CD14-positive monocyte (primary cell): ENCODE measurements at regions not wholly inside any gene's neighbourhood (a gene's known extent, or its start where the extent isn't known, plus 50 kb on each side); places are given as distances from the start of the nearest gene placed in this dataset.

Source experiments
- DNase-seq, 3 donors: peaks; one replicate each; pipeline ENCODE4 v3.0.0-alpha.2; 2011 to 2022
- H2AFZ ChIP-seq: 2 replicates; pipeline ENCODE4 v1.6.0; 2012; ENCODE audit warnings: mild to moderate bottlenecking, low read depth, low read length, inconsistent platforms; ENCODE audit not compliant: insufficient read depth, poor library complexity, severe bottlenecking
- H3K27ac ChIP-seq, 2 donors: 1 replicate in 1 of 2; 2 replicates in 1 of 2; pipeline ENCODE4 v1.5.1; 2012 to 2013; ENCODE audit warnings: low read length in 2 of 2, control low read depth in 1 of 2, inconsistent platforms in 1 of 2, low read depth in 1 of 2, mild to moderate bottlenecking in 1 of 2
- H3K27me3 ChIP-seq, 2 donors: one replicate each; pipeline versions ENCODE4 v1.6.0 to v1.6.1; 2011 to 2013; ENCODE audit warnings: low read length in 2 of 2; ENCODE audit not compliant: control insufficient read depth in 2 of 2, insufficient read depth in 2 of 2
- H3K36me3 ChIP-seq, 2 donors: replicated peaks in 1 of 2; 1 replicate in 1 of 2; 2 replicates in 1 of 2; pipeline versions ENCODE4 v1.5.1 to v1.6.1; 2012 to 2013; ENCODE audit warnings: low read length in 2 of 2, control low read depth in 1 of 2, inconsistent platforms in 1 of 2, mild to moderate bottlenecking in 1 of 2; ENCODE audit not compliant: insufficient read depth in 2 of 2, control insufficient read depth in 1 of 2
- H3K4me1 ChIP-seq, 2 donors: 1 replicate in 1 of 2; 2 replicates in 1 of 2; pipeline versions ENCODE4 v1.5.1 to v1.6.1; 2012 to 2013; ENCODE audit warnings: low read length in 2 of 2, control low read depth in 1 of 2, inconsistent platforms in 1 of 2, mild to moderate bottlenecking in 1 of 2, moderate library complexity in 1 of 2; ENCODE audit not compliant: insufficient read depth in 2 of 2, control insufficient read depth in 1 of 2
- H3K4me2 ChIP-seq: replicated peaks from 2 replicates; pipeline ENCODE3; 2012; ENCODE audit warnings: low read length, moderate library complexity, mild to moderate bottlenecking; ENCODE audit not compliant: poor library complexity, severe bottlenecking; ENCODE audit errors: extremely low read depth
- H3K4me3 ChIP-seq, 3 experiments: fragments of 200-600 bp in 1 of 3; sonication (generic) in 1 of 3; replicated peaks in 1 of 3; 1 replicate in 2 of 3; 2 replicates in 1 of 3; pipeline ENCODE4 v1.5.1; 2011 to 2013; ENCODE audit warnings: low read length in 3 of 3, mild to moderate bottlenecking in 3 of 3, control low read depth in 2 of 3, low read depth in 2 of 3, inconsistent platforms in 1 of 3, moderate library complexity in 1 of 3
- H3K79me2 ChIP-seq: 2 replicates; pipeline ENCODE4 v1.6.0; 2012; ENCODE audit warnings: mild to moderate bottlenecking, control low read depth, inconsistent platforms, low read length, moderate library complexity; ENCODE audit not compliant: insufficient read depth
- H3K9ac ChIP-seq: 2 replicates; pipeline ENCODE4 v1.6.0; 2017; ENCODE audit warnings: low read length, mild to moderate bottlenecking; ENCODE audit not compliant: insufficient read depth, poor library complexity, severe bottlenecking
- H3K9me3 ChIP-seq, 2 donors: replicated peaks in 1 of 2; 1 replicate in 1 of 2; 2 replicates in 1 of 2; pipeline versions ENCODE4 v1.5.1 to v1.6.1; 2012 to 2013; ENCODE audit warnings: low read length in 2 of 2, control low read depth in 1 of 2; ENCODE audit not compliant: control insufficient read depth in 1 of 2, insufficient read depth in 1 of 2
- H4K20me1 ChIP-seq: 2 replicates; pipeline ENCODE4 v1.6.0; 2012; ENCODE audit warnings: mild to moderate bottlenecking, low read length, control low read depth, moderate library complexity; ENCODE audit not compliant: insufficient read depth
- H3K27ac Mint-ChIP-seq, 7 donors: one replicate each; pipeline ENCODE4 v1.8.0; 2020; ENCODE audit warnings: mild to moderate bottlenecking in 7 of 7, mixed read lengths in 7 of 7, moderate library complexity in 6 of 7, inconsistent platforms in 2 of 7
- H3K27me3 Mint-ChIP-seq, 3 donors: one replicate each; pipeline ENCODE4 v1.8.0; 2021 to 2022; ENCODE audit warnings: low read depth in 3 of 3, mild to moderate bottlenecking in 3 of 3, mixed read lengths in 3 of 3, moderate library complexity in 3 of 3, inconsistent platforms in 1 of 3
- H3K36me3 Mint-ChIP-seq, 2 donors: one replicate each; pipeline ENCODE4 v1.8.0; 2020; ENCODE audit warnings: mixed read lengths in 2 of 2, inconsistent platforms in 1 of 2, mild to moderate bottlenecking in 1 of 2
- H3K4me1 Mint-ChIP-seq: one replicate; pipeline ENCODE4 v1.8.0; 2020; ENCODE audit warnings: mild to moderate bottlenecking, mixed read lengths
- H3K4me3 Mint-ChIP-seq, 2 donors: one replicate each; pipeline ENCODE4 v1.8.0; 2020; ENCODE audit warnings: mild to moderate bottlenecking in 2 of 2, mixed read lengths in 2 of 2, moderate library complexity in 1 of 2
- H3K9me3 Mint-ChIP-seq, 7 donors: one replicate each; pipeline ENCODE4 v1.8.0; 2020 to 2022; ENCODE audit warnings: mixed read lengths in 7 of 7, mild to moderate bottlenecking in 6 of 7, moderate library complexity in 6 of 7, inconsistent platforms in 2 of 7
- WGBS: methylation state at CpG from one replicate; pipeline ENCODE4 v1.1.5; 2013; ENCODE audit warnings: missing lambda C conversion rate; ENCODE audit not compliant: insufficient coverage; 5-methylcytosine and 5-hydroxymethylcytosine counted together
- intact Hi-C, 2 donors: fragments of 100-400 bp; cut with micrococcal nuclease; formaldehyde crosslinking; loops; one replicate each; pipeline versions ENCODE4 v1.15.0 to v1.15.1; 2023
- TF ChIP-seq, protein P1 (sequence below): fragments of 200-600 bp; IDR thresholded peaks from one replicate; pipeline ENCODE4 v1.8.0; 2022; ENCODE audit warnings: antibody characterized with exemption, mild to moderate bottlenecking

GRCh38 chr10:7033031-7033430 is 377.8 kb downstream of the SFMBT2 start:
- Histone ChIP-seq H2AFZ (no peak overlapping the region), H3K4me3 (no peak overlapping the region), H4K20me1 (no peaks in the 10 kb centered on the region), H3K36me3 (no peaks in the 10 kb centered on the region), H3K27ac (no peak overlapping the region), H3K4me1 (peaks cover 14 to 32% of the 10 kb centered on the region in 2 donors), H3K9me3 (peaks cover 0 to 6% of the 10 kb centered on the region in 2 donors), H3K27me3 (no peaks in the 10 kb centered on the region), H3K79me2 (no peaks in the 10 kb centered on the region), H3K4me2 (no peak overlapping the region), H3K9ac (no peak overlapping the region)
- Mint-ChIP-seq H3K27ac (no peak overlapping the region), H3K9me3 (peaks cover 6 to 13% (median 10%) of the 10 kb centered on the region in 7 donors), H3K4me1 (peaks cover 42% of the 10 kb centered on the region), H3K4me3 (no peak overlapping the region), H3K36me3 (no peaks in the 10 kb centered on the region), H3K27me3 (peaks cover 0 to 2% (median 0%) of the 10 kb centered on the region in 3 donors)
- DNase-seq: no peak
- TF ChIP-seq, protein P1, sequence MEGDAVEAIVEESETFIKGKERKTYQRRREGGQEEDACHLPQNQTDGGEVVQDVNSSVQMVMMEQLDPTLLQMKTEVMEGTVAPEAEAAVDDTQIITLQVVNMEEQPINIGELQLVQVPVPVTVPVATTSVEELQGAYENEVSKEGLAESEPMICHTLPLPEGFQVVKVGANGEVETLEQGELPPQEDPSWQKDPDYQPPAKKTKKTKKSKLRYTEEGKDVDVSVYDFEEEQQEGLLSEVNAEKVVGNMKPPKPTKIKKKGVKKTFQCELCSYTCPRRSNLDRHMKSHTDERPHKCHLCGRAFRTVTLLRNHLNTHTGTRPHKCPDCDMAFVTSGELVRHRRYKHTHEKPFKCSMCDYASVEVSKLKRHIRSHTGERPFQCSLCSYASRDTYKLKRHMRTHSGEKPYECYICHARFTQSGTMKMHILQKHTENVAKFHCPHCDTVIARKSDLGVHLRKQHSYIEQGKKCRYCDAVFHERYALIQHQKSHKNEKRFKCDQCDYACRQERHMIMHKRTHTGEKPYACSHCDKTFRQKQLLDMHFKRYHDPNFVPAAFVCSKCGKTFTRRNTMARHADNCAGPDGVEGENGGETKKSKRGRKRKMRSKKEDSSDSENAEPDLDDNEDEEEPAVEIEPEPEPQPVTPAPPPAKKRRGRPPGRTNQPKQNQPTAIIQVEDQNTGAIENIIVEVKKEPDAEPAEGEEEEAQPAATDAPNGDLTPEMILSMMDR: no peak
- intact Hi-C loops: no loop called here
- WGBS: no CpG with 5 or more reads among the region's 1 CpG

- H3K9ac ChIP-seq: no peak overlapping the region
- no peaks in the 10 kb centered on the region for H3K36me3 ChIP-seq
- no peak overlapping the region for H3K27ac Mint-ChIP-seq
- intact Hi-C loops: no loop called here
- H3K9me3 ChIP-seq: peaks cover 0 to 6% of the 10 kb centered on the region in 2 donors
- peaks cover 36% of the 10 kb centered on the region for H3K4me1 Mint-ChIP-seq
- H3K27ac ChIP-seq: no peak overlapping the region
- no peaks in the 10 kb centered on the region for H3K79me2 ChIP-seq
- no peaks in the 10 kb centered on the region for H3K36me3 Mint-ChIP-seq
- H3K4me2 ChIP-seq: no peak overlapping the region
- no peaks in the 10 kb centered on the region for H4K20me1 ChIP-seq
- WGBS: no CpG with 5 or more reads among the region's 5 CpGs
- DNase-seq: no peak
- peaks cover 0 to 2% (median 0%) of the 10 kb centered on the region in 3 donors for H3K27me3 Mint-ChIP-seq
- H3K4me3 ChIP-seq: no peak overlapping the region
- no peaks in the 10 kb centered on the region for H3K27me3 ChIP-seq
- H3K9me3 Mint-ChIP-seq: peaks cover 6 to 13% (median 10%) of the 10 kb centered on the region in 7 donors
- TF ChIP-seq, protein P1: no peak
- no peak overlapping the region for H3K4me3 Mint-ChIP-seq
- no peak overlapping the region for H2AFZ ChIP-seq
- H3K4me1 ChIP-seq: peaks cover 15 to 26% of the 10 kb centered on the region in 2 donors
Measured at GRCh38 chr10:7030134-7030855, 380.5 kb downstream of the SFMBT2 start.
